HG03135 (cell line): ENCODE measurements at regions not wholly inside any gene's neighbourhood (a gene's known extent, or its start where the extent isn't known, plus 50 kb on each side); places are given as distances from the start of the nearest gene placed in this dataset.
"Not testable (repeated sequence)": the region's sequence is repeated elsewhere in the genome, so short reads cannot be mapped to it uniquely, and the experiment has no call there.

Experiments
- ATAC-seq: cut with Tn5 transposase; IDR thresholded peaks from one replicate; pipeline ENCODE4 v1.9.1; 2021; ENCODE audit warnings: mild to moderate bottlenecking, moderate library complexity; ENCODE audit not compliant: unreplicated experiment

DNA sequence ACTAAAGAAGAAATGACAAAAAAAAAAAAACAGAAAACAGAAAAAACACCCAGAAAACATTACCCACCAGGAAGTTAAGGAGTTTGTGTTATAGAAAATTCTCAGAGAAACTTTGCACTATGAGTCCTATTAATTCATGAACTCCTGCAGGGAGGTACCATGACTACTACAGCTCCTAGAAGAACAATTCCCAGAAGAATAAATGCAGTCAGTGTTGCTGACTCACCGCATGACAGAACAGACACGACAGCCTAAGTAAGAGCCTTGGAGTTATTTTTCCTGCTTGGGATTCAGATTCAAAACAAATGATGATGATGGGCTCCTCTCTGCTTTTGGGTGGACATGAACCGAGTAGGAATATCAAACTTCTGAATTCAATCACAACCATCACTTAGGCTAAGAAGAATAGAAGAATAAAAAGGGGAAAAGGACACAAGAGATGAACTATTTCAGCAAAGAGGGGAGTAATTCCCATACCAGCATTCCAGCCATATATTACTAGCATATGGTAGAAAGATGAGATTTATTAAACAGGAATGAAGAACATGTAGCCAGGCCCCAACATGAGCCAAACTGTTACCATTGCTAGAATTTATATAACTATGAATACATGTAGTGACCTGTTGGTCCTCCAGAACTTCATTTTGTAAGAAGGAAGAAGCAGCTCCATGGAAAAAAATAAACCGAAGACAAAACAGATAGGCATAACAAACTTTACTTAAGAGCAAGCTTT is 209.6 kb upstream of the PDE4D start:
- no peak for ATAC-seq

DNA sequence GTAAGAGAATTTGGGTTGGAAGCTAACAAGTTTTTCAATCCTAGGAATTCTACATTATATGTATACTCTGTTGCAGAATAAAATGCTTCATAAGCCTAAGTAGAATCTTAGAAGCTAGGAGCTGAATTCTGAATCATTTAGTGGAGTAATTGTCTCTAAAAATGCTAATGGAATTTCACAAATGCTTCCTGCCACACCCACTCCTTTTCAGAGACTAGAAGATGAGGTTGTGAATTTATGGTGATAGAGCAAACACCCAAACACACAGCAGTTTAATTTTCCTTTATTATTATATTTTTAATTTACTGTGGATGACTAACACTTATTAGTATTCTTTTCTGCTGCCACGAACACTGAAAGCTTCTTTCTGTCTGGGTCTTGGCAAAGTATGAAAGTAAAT is 208.0 kb upstream of the PDE4D start:
- no peak for ATAC-seq

DNA sequence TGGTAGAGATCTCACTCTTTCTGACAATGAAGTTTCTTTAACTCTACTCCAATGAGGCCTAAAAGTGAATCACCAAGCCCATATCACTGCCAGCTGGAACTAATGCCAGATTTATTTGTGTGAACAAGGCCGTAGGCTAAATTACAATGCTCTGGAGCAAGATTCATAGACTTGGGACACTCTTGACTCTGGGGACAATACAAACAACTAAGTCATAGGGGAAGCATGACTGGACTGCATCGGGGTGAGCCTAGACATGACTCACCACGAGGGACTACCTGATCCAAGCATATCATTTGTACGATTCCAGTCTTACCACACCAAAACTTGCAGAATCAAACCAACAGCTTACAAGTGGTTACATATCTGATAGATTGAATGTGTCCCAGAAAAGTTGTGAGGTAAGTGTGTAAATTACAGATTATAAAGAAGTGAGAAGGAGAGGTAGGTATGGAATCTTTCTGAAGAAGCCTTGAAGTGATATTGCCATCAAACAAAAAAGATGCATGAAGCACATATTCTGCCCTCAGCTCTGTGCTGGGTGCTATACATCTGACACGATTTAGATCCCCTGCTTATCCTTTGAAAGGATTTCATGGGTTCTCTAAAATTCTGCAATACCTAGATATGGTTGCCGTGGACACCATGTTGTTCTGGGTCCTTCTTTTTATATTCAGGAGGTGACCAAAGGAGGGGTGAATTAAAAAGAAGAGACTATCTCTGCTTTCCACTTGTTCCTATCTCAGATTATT is 199.3 kb upstream of the PDE4D start:
- no peak for ATAC-seq

DNA sequence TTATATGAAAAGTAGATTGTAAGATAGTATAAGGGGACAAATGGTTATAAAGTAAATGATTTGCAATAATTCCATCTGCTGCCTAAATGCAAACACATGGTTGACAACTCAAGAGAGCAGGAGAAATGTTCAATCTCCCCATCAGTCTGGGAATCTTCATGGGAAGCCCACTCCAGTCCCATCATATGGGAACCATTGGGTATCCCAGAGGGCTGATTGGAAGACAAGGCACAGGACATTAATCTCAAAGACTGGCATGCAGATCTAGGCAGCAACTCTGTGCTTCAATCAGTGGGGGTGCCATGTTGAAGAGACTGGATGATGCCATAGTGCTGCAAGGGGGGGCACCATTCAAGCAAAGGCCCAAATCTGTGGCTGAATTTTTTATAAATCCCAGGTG is 193.1 kb upstream of the PDE4D start:
- ATAC-seq, result no peak

DNA sequence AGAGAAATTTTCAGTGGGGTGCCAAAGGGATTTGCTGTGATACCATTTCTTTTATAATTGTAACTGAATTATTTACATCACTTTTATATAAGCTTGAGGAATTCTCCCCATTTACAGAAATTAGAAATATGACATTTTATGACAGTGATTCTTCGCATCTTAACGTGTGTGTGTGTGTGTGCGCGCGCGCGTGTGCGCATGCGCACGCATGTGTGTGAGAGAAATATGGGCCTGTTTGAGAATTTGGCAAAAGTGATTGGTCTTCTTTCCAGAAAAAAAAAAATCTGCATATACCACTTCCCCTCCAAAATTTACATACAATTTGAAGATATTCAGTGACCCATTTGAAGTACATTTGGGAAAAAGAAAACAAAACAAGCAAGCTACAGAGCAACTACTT is 190.7 kb upstream of the PDE4D start:
- no peak for ATAC-seq

DNA sequence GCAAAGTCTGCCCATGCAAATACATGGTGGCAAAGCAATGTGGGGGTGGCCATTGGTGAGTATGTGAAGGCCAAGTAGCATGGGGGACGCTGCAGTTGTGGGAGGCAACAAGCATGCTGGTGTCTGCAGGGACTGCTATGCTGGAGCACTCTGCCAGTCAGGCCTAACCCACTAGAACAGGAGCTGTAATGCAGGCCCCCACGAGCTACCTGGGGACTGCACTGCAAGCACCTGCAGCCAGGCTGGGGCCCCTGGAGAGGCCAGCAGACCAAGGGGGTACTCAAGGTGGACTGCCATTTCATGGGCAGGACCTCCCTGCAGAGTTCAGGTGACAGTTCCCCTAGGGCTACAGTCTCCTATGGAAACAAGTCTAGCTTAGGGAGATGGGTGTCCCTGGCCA is 183.8 kb upstream of the PDE4D start:
- no peak for ATAC-seq

DNA sequence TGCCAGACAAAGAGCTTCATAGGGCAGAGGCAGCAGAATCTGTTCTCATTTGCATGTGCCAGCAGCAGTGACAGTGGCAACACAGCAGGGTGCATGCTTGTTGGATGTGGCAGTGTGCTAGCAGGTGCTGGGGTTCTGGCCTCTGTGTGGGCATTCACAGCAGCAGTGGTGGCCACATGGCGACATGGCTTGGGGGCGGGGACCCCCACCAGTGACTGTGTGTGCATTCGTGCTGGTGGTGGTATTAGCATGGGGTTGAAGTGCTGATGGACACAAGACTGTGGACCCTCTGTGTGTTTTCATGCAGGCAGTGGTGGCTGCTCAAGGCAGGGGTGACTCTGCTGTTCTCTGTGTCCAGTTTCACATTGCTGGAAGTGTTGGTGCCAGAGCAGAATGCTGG is 183.2 kb upstream of the PDE4D start:
- no peak for ATAC-seq

DNA sequence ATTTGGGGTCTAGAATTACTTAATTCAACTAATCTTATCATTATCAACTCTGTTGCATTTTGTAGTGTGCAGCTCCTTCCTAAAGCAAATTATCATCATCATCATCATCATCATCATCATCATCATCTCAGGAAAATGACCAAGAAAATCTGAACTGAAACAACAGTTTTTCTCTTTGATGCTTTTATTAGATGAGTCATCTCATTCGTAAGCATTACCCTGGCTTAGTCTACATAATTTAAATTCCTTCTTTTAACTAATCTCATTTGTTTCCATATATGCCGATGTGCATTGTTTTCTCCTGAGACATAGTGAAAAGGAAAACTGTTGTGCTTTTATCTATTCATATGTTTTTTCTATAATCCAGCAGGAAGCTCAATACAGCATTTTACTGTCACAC is 173.0 kb upstream of the PDE4D start:
- no peak for ATAC-seq

DNA sequence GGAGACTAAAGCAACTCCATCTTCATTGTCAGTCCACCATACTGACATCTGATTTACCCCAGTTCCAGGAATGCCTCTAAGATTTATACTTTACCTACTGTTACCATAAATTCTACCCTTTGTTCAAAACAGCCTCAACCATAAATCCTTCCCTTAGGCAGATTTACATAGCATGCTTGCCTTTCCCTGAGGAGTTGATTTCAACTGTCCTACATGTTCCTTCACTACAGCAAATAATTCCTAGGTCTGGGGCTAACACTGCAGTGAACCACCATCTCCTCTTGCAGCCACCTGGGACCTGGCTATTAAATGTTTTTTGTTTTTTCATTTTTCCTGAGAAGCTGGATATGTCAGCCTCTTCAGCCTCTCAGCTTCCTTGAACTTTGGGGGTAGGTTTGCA is 166.9 kb upstream of the PDE4D start:
- no peak for ATAC-seq

DNA sequence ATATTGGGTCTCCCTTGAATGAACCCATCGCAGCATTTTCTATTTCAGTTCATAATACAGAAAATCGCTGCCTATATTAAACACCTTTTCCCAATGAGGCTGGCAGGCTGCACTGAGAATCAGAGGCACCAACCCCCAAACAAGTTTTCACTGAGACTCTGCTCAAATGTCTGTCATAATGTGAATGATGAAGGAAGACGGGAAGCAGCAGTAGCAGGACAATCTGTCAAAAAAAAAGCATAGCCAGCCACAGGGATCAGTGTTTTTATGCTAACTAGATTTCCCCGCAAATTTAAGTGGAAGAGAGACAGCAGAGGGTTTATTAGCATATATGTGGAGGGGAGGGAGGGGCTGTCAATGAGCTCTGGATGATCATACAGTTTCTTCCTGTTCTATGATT is 162.7 kb upstream of the PDE4D start:
- ATAC-seq, result no peak

DNA sequence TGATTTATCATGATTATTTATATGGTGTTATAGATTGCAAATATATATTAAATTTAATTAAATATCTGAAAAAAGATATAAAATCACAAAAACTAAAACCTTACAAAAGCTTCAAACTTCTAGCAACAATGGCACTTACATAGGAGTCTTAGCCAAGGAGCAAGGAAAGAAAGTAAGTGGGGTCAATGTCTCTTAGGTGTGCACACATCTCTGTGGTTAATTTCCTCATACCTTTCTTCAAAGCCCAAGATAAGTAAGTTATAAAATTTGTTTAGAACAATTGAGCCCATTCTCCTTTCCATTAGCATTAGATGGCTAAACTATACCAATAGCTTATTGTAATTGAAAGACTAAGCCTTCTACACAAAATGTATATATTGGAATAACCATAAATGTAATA is 161.6 kb upstream of the PDE4D start:
- no peak for ATAC-seq

DNA sequence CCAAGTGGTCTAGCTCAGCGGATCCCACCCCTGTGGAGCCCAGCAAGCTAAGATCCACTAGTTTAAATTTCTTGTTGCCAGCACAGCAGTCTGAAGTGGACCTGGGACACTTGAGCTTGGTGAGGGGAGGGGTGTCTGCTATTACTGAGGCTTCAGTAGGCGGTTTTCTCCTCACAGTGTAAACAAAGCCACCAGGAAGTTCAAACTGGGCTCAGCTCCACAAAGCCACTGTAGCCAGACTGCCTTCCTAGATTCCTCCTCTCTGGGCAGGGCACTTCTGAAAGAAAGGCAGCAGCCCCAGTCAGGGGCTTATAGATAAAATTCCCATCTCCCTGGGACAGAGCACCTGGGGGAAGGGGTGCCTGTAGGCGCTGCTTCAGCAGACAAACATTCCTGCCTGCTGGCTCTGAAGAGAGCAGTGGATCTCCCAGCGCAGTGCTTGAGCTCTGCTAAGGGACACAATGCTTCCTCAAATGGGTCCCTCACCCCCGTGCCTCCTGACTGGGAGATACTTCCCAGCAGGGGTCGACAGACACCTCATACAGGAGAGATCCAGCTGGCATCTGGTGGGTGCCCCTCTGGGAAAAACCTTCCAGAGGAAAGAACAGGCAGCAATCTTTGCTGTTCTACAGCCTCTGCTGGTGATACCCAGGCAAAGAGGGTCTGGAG is 148.6 kb upstream of the PDE4D start:
- not testable (repeated sequence) for ATAC-seq

DNA sequence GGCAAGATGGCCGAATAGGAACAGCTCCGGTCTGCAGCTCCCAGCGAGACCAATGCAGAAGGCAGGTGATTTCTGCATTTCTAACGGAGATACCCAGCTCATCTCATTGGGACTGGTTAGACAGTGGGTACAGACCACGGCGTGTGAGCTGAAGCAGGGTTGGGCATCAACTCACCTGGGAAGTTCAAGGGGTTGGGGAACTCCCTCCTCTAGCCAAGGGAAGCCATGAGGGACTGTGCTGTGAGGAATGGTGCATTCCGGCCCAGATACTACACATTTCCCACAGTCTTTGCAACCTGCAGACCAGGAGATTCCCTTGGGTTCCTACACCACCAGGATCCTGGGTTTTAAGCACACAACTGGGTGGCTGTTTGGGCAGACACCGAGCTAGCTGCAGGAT is 148.0 kb upstream of the PDE4D start:
- not testable (repeated sequence) for ATAC-seq

DNA sequence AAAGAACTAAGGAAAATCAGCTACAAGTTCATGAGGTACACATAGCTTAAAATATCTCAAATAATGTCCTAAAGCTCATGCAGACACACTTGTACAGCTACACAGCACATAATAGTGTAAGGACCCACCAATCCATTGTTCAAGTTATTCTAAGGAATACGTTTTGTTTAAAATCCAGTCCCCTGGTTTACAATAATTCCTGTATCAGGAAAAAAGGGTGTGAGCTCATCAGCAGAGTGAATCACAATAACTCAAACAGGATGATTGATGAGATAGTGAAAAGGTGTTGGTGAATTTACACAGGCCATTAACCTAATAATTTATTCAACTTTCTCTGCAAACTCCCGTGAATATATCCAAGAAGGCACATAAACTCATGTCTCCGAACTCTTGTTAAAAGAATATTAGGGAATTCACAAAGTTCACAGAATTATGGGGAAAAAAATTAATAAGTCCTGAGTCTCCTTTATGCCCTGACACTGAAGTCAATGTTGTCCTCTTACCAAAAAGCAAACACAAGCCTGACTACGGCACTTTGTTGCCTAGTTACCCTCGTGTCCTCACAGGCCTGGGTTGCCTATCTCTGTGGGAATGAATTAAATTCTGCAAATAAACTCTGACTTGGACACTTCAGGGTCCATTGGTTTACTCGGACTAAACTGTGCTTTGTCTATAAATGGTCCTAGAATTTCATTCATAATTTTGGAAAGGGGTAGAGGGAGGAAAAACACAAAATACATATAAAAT is 142.8 kb upstream of the PDE4D start:
- ATAC-seq, result no peak

DNA sequence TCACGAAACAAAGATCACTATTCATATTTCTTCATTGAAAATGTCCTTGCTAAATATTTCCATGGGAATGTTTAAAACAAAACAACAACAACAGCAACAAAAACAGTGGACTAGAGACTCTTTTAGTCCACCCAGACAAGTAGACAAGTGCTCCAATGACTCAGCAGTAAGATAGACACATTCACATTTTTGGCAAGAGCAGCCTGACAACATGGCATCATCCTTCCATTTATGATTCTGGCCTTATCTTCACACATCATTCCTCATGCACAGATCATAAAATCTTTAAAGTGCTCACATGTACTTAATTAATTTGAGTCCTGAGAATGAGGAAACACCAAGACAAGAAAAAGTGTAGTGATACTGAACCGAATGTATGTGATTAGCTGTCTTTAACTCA is 132.6 kb upstream of the PDE4D start:
- ATAC-seq, result no peak

DNA sequence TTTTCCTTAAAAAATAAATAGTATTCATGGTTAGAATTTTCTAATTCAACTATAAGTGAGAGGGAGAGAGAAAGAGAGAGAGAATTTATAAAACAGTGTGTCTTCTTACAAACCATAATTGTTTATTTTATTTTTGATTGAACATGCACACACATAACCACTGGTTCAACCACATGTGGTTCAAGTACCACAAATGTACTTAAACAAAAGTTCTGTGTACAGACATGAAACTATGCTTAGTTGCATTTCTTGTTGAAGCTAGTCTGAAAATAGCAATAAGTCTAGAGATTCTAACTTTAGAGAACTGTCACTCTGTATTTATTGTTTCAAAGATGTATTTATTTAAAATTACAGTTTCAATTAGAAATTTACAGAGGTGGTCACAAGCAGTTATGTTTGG is 130.6 kb upstream of the PDE4D start:
- no peak for ATAC-seq

DNA sequence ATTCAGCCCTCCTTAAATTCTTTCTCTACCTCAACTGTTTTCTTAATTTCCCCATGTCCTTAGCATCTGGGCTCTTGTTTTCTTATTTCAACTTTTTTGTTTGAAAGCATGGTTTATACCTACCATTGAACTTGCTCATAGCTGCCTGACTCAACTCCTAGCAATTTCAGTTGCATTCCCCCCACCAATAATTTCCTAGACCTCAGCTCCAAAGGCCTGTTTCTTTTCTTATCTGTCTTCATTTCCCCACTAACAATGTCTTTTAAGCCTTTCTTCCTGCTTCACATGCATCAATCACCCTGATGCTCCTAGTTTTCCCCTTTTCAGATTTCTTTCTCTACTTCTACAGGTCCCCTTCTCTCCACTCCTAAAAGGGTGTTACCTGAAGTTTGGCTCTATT is 129.7 kb upstream of the PDE4D start:
- ATAC-seq, result no peak

DNA sequence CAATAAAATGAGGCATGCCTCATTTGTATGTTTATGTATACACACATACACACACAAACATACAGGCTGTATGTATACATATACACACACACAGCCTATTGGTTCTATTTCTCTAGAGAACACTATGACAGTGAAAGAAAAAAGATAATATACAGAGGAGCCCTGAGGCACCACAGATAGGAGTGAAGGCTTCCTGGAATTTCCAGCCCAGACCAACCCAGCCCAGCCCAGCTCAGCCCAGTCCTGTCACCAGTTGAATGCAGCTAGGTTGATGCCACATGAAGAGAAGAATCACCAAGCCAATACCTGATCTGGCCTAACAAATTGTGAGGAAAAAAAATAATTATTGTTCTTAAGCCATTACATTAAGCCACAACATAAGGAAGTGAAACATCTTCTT is 126.9 kb upstream of the PDE4D start:
- ATAC-seq, result no peak

DNA sequence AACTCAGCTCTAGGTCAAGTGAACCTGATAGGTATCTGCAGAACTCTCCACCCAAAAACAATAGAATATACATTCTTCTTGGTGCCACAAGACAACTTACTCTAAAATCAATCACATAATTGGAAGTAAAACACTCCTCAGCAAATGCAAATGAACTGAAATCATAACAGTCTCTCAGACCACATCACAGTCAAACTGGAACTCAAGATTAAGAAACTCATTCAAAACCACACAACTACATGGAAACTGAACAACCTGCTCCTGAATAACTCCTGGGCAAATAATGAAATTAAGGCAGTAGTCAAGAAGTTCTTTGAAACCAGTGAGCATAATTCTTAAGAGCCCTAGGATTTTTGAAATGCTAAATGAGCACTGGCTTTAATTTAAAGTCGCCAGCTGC is 125.4 kb upstream of the PDE4D start:
- not testable (repeated sequence) for ATAC-seq

DNA sequence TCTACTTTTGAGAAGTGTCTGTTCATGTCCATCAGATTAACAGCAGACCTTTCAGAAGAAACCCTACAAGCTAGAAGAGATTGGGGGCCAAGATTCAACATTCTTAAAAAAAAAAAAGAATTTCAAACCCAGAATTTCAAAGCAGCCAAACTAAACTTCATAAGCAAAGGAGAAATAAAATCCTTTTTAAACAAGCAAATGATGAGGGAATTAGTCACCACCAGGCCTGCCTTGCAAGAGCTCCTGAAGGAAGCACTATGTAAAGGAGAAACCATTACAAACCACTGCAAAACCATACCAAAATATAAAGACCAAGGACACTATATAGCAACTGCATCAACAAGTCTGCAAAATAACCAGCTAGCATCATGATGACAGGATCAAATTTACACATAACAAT is 124.6 kb upstream of the PDE4D start:
- ATAC-seq, result no peak

DNA sequence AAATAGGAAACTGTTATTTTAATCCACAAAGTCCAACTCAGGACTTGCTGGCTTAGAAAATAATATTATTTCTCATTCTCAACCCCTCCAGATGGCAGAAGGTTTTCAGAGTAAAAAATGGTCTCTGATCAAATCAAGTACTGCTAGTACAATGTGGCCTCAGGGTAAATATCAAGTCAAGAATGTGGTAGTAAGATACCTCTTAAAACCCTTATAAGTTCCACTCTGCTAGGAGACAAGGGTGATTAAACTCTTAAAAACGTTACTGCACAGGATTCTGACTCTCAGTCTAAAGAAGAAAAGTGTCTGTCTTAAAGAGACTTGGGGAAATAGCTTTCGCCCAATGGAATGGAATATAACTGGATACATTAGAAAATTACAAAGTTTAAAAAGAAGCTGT is 120.8 kb upstream of the PDE4D start:
- no peak for ATAC-seq
